ENCODE measurements at regions not wholly inside any gene's neighbourhood (a gene's known extent, or its start where the extent isn't known, plus 50 kb on each side); places are given as distances from the start of the nearest gene placed in this dataset.

DNA sequence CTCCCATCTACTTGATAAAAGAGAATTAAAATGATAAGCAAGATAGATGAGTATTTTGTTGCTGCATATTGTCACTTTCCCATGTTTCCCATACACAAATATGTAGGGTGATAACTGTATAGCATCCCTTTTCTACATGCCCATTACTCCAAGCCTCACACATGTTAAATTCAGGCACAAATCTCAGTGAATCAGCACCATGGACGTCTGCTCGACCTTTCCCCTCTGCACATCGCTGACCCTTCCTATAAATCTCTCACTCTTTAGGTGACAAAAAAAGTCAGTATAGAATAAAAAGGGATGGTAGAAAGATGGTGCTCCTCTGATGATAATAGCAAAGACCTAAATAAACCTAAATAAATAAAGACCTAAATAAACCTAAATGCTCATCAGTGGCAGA is 1097.7 kb upstream of the C9orf72 start:
- POLR2A ChIA-PET, result no interaction called here
- TF ChIP-seq, protein P1, sequence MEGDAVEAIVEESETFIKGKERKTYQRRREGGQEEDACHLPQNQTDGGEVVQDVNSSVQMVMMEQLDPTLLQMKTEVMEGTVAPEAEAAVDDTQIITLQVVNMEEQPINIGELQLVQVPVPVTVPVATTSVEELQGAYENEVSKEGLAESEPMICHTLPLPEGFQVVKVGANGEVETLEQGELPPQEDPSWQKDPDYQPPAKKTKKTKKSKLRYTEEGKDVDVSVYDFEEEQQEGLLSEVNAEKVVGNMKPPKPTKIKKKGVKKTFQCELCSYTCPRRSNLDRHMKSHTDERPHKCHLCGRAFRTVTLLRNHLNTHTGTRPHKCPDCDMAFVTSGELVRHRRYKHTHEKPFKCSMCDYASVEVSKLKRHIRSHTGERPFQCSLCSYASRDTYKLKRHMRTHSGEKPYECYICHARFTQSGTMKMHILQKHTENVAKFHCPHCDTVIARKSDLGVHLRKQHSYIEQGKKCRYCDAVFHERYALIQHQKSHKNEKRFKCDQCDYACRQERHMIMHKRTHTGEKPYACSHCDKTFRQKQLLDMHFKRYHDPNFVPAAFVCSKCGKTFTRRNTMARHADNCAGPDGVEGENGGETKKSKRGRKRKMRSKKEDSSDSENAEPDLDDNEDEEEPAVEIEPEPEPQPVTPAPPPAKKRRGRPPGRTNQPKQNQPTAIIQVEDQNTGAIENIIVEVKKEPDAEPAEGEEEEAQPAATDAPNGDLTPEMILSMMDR (IDR thresholded peaks at IDR 0.05; ENCODE audit: control extremely low read depth, extremely low read depth, low read depth, missing control alignments), result no peak
- CTCF ChIA-PET, result interaction anchor here (1.5 kb wide), 1 partner anchor 10 kb away, joined by 4 read pairs; no protein-coding TSS in a partner anchor
- no peak for DNase-seq (ENCODE audit: extremely low spot score)

DNA sequence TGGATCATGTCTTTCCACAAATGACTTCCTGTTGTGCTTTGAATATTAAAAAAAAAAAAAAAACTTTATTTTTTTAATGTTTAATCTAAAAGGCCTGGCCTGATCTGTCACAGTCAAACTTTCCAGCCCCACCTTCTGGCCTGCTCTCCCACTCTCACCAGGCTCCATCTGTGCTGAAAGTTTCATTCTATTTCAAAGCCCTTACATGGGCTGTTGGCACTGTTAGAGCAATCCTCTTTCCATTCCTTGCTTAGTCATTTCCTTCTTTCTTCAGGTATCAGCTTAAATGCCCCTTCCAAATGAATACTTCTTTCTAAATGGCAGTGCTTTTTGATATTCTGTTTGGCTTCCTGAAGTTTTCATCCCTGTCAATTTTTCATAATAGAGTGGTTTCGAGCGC is 1104.8 kb upstream of the C9orf72 start:
- POLR2A ChIA-PET, result no interaction called here
- TF ChIP-seq, protein P1 (IDR thresholded peaks at IDR 0.05; ENCODE audit: control extremely low read depth, extremely low read depth, low read depth, missing control alignments), result no peak
- DNase-seq (ENCODE audit: extremely low spot score), result no peak
- CTCF ChIA-PET, result no interaction called here

DNA sequence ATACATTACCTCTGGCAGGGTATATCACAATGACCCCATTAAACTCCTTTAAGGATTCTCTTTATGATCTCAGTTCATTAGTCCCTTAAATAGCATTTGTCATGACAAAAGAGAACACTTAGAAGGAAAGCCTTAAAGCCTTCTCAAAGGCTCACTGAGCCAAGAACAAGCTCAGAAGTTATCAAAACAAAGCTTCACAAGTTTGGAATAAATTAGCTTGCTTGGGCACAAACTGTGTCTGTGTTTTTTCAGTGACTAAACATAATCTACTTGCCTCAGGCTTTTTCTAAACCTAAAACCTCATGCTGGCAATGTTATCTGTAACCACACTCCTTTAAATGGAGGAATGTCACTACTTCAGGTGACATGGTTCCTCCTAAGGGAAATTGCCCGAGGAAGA is 1114.9 kb upstream of the C9orf72 start:
- CTCF ChIA-PET, result interaction anchor here (1.5 to 1.9 kb wide), 3 partner anchors 8 to 17 kb away, joined by 5 to 6 read pairs (median 5); no protein-coding TSS in a partner anchor
- DNase-seq (ENCODE audit: extremely low spot score), result no peak
- TF ChIP-seq, protein P1 (IDR thresholded peaks at IDR 0.05; ENCODE audit: control extremely low read depth, extremely low read depth, low read depth, missing control alignments), result no peak
- POLR2A ChIA-PET, result no interaction called here

DNA sequence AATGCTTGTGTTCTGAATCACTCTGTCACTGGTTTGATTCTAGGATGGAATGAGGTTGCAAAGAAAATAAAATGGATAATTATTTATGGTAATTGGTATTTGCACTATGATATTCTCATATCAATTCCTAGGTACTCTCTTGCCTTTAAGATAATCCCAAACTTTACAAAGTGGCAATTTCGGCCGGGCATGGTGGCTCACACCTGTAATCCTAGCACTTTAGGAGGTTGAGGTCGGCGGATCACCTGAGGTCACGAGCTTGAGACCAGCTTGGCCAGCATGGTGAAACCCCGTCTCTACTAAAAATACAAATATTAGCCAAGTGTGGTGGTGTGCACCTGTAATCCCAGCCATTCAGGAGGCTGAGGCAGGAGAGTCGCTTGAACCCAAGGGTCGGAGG is 1118.7 kb upstream of the C9orf72 start:
- POLR2A ChIA-PET, result no interaction called here
- CTCF ChIA-PET, result interaction anchor here (1.3 kb wide), 1 partner anchor 10 kb away, joined by 4 read pairs; no protein-coding TSS in a partner anchor
- no peak for DNase-seq (ENCODE audit: extremely low spot score)
- TF ChIP-seq, protein P1 (IDR thresholded peaks at IDR 0.05; ENCODE audit: control extremely low read depth, extremely low read depth, low read depth, missing control alignments), result no peak

DNA sequence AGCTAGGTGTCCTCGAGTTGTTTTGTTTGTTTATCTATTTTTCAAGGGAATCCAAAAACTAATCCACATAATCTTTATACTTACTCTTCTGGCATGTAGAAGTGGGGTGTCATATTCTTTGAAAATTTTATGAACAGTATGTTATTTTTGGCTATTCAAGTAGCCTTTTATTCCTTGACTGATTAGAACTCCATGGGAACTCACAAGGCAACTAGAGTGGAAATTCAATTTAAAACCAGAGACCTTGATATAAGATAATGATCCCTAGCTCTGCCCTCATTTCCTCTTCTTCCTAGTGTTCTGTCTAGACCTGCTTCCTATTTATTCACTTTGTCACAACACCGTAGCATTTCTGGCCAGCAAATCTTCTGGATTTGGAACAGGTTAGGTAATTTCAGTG is 1123.7 kb upstream of the C9orf72 start:
- ChIA-PET CTCF (interaction anchor here (1.4 to 1.5 kb wide), 2 partner anchors 8 to 9 kb away, joined by 6 to 8 read pairs; no protein-coding TSS in a partner anchor), POLR2A (no interaction called here)
- TF ChIP-seq, protein P1 (IDR thresholded peaks at IDR 0.05; ENCODE audit: control extremely low read depth, extremely low read depth, low read depth, missing control alignments), result no peak
- no peak for DNase-seq (ENCODE audit: extremely low spot score)

DNA sequence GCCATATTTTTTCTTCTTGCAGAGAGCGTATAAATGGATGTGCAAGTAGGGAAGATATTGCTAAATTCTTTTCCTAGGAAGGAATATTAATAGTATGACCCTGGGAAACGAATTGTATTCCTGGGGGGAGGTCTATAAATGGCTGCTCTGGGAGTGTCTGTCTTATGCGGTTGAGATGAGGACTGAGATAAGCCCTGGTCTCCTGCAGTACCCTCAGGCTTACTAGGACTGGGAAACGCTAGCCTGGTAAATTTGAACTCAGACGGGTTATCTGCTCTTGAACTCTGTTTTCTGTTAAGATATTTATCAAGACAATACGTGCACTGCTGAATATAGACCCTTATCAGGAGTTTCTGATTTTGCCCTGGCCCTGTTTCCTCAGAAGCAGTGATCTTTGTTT is 1126.4 kb upstream of the C9orf72 start:
- TF ChIP-seq, protein P1 (IDR thresholded peaks at IDR 0.05; ENCODE audit: control extremely low read depth, extremely low read depth, low read depth, missing control alignments), result no peak
- POLR2A ChIA-PET, result no interaction called here
- CTCF ChIA-PET, result no interaction called here
- DNase-seq (ENCODE audit: extremely low spot score), result no peak

DNA sequence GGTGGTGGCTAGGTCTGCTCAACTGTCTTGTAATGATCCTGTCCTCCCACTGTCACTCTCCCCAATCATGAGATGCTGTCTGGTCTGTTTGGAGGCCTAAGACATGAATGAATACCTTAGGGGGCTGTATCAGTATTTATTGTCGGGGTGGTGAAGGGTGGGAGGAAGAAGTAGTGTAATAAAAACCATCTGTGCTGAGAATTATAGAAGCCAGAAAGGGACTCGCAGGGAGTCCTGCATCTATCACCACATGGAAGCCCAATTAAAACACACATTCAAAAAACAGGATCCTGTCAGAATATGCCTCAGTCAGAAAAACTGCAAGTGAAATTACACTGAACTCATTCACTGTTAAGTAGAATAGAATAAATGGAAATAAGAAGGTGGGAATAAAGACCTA is 1134.3 kb upstream of the C9orf72 start:
- ChIA-PET CTCF (no interaction called here), POLR2A (no interaction called here)
- TF ChIP-seq, protein P1 (IDR thresholded peaks at IDR 0.05; ENCODE audit: control extremely low read depth, extremely low read depth, low read depth, missing control alignments), result no peak
- DNase-seq (ENCODE audit: extremely low spot score), result no peak

Data from GM10248 (cell line).